H1 (cell line): ENCODE measurements at regions not wholly inside any gene's neighbourhood (a gene's known extent, or its start where the extent isn't known, plus 50 kb on each side); places are given as distances from the start of the nearest gene placed in this dataset.

ENCODE experiments used
- CTCF ChIA-PET: fragments of 300-600 bp; sonication (Branson Sonifier 250); formaldehyde crosslinking; loops from one replicate; lab custom pipeline; 2021; ENCODE audit not compliant: partially characterized antibody; lab: Charles Lee
- POLR2A ChIA-PET: fragments of 300-600 bp; sonication (Branson Sonifier 250); formaldehyde crosslinking; loops from one replicate; lab custom pipeline; 2021; ENCODE audit warnings: inconsistent platforms; ENCODE audit not compliant: partially characterized antibody; lab: Charles Lee
- DNase-seq, 2 experiments: peaks; one replicate each; pipeline versions ENCODE4 v3.0.0 to v3.0.0-alpha.2; 2010 to 2022; ENCODE audit warnings: low spot score in 2 of 2, low read depth in 1 of 2, mixed read lengths in 1 of 2
- FAIRE-seq: peaks from 2 replicates; lab custom pipeline; 2011; peaks lifted over from hg19 to GRCh38; lab: Jason Lieb, UNC
- H2AFZ ChIP-seq: 2 replicates; pipeline ENCODE4 v1.8.1; 2012; ENCODE audit warnings: low read length, inconsistent platforms
- H2AK5ac ChIP-seq: 2 replicates; pipeline ENCODE4 v1.6.1; 2013; ENCODE audit warnings: low read depth, low read length
- H2BK120ac ChIP-seq: replicated peaks from 2 replicates; pipeline ENCODE3; 2013; ENCODE audit warnings: low read depth, low read length, inconsistent platforms
- H2BK12ac ChIP-seq: 2 replicates; pipeline ENCODE4 v1.6.1; 2013; ENCODE audit warnings: low read depth, low read length
- H2BK15ac ChIP-seq: 2 replicates; pipeline ENCODE4 v1.6.1; 2013; ENCODE audit warnings: low read length
- H2BK20ac ChIP-seq: 2 replicates; pipeline ENCODE4 v1.6.1; 2013; ENCODE audit warnings: low read length
- H2BK5ac ChIP-seq: 2 replicates; pipeline ENCODE4 v1.6.1; 2013; ENCODE audit warnings: low read depth, low read length
- H3K14ac ChIP-seq: 2 replicates; pipeline ENCODE4 v1.6.1; 2013; ENCODE audit warnings: inconsistent platforms; ENCODE audit not compliant: insufficient read length
- H3K18ac ChIP-seq: 2 replicates; pipeline ENCODE4 v1.6.1; 2013; ENCODE audit warnings: low read length; ENCODE audit errors: extremely low read depth
- H3K23ac ChIP-seq: 2 replicates; pipeline ENCODE4 v1.6.1; 2013; ENCODE audit warnings: inconsistent platforms; ENCODE audit not compliant: insufficient read length
- H3K23me2 ChIP-seq: 2 replicates; pipeline ENCODE4 v1.6.1; 2013; ENCODE audit warnings: low read depth, low read length
- H3K27ac ChIP-seq: 2 replicates; pipeline ENCODE4 v1.6.1; 2011; ENCODE audit warnings: low read depth, low read length, inconsistent platforms
- H3K27me3 ChIP-seq, 4 experiments: replicated peaks in 1 of 4; 1 replicate in 1 of 4; 2 replicates in 3 of 4; pipeline versions ENCODE4 v1.6.1 to v1.8.1; 2011 to 2013; ENCODE audit warnings: low read length in 3 of 4, mild to moderate bottlenecking in 3 of 4, inconsistent platforms in 2 of 4, mixed read lengths in 2 of 4, moderate library complexity in 1 of 4; ENCODE audit not compliant: control insufficient read depth in 3 of 4, insufficient read depth in 3 of 4; ENCODE audit errors: extremely low read depth in 1 of 4
- H3K36me3 ChIP-seq, 4 experiments: 2 replicates each; pipeline versions ENCODE4 v1.6.1 to v1.8.1; 2011 to 2013; ENCODE audit warnings: mild to moderate bottlenecking in 4 of 4, low read length in 3 of 4, moderate library complexity in 2 of 4, control low read depth in 1 of 4, inconsistent platforms in 1 of 4; ENCODE audit not compliant: insufficient read depth in 4 of 4, control insufficient read depth in 2 of 4
- H3K4ac ChIP-seq: replicated peaks from 2 replicates; pipeline ENCODE3; 2013; ENCODE audit warnings: low read length, low read depth, mixed read lengths, inconsistent platforms; ENCODE audit not compliant: insufficient read length
- H3K4me1 ChIP-seq, 4 experiments: replicated peaks in 1 of 4; 1 replicate in 1 of 4; 2 replicates in 3 of 4; pipeline versions ENCODE4 v1.6.1 to v1.8.1; 2011 to 2013; ENCODE audit warnings: low read length in 3 of 4, inconsistent platforms in 2 of 4, mixed read lengths in 1 of 4; ENCODE audit not compliant: insufficient read depth in 4 of 4, control insufficient read depth in 3 of 4
- H3K4me2 ChIP-seq, 2 experiments: 2 replicates each; pipeline versions ENCODE4 v1.6.1 to v1.8.1; 2011 to 2013; ENCODE audit warnings: low read depth in 2 of 2, low read length in 2 of 2, control low read depth in 1 of 2, inconsistent platforms in 1 of 2, mild to moderate bottlenecking in 1 of 2; ENCODE audit not compliant: insufficient read depth in 1 of 2
- H3K4me3 ChIP-seq, 4 experiments: fragments of 200-600, 300-600 bp in 1 of 4; sonication (generic), shearing (Covaris generic), sonication (Bioruptor Twin) in 1 of 4; 2 replicates each; pipeline versions ENCODE4 v1.5.1 to v1.8.1; 2011 to 2016; ENCODE audit warnings: low read length in 4 of 4, low read depth in 3 of 4, control low read depth in 2 of 4, inconsistent platforms in 2 of 4, mild to moderate bottlenecking in 2 of 4, mixed read lengths in 1 of 4, moderate library complexity in 1 of 4; ENCODE audit not compliant: insufficient read depth in 2 of 4; ENCODE audit errors: extremely low read depth in 1 of 4
- H3K56ac ChIP-seq: replicated peaks from 2 replicates; pipeline ENCODE3; 2013; ENCODE audit warnings: low read depth, mild to moderate bottlenecking, mixed read lengths, low read length, inconsistent platforms; ENCODE audit not compliant: insufficient read length
- H3K79me1 ChIP-seq: 2 replicates; pipeline ENCODE4 v1.6.1; 2013; ENCODE audit warnings: low read depth, low read length, control low read depth
- H3K79me2 ChIP-seq, 2 experiments: 2 replicates each; pipeline versions ENCODE4 v1.6.1 to v1.8.1; 2012 to 2013; ENCODE audit warnings: low read length in 2 of 2, mild to moderate bottlenecking in 2 of 2, inconsistent platforms in 1 of 2; ENCODE audit not compliant: insufficient read depth in 2 of 2, control insufficient read depth in 1 of 2
- H3K9ac ChIP-seq, 4 experiments: replicated peaks in 1 of 4; 1 replicate in 1 of 4; 2 replicates in 3 of 4; pipeline versions ENCODE4 v1.6.1 to v1.8.1; 2011 to 2013; ENCODE audit warnings: low read depth in 3 of 4, low read length in 3 of 4, control low read depth in 2 of 4, mild to moderate bottlenecking in 2 of 4, moderate library complexity in 2 of 4, inconsistent platforms in 1 of 4; ENCODE audit errors: extremely low read depth in 1 of 4
- H3K9me3 ChIP-seq, 2 experiments: 2 replicates each; pipeline versions ENCODE4 v1.6.1 to v1.8.1; 2012 to 2013; ENCODE audit warnings: mild to moderate bottlenecking in 2 of 2, moderate library complexity in 2 of 2, control low read depth in 1 of 2, inconsistent platforms in 1 of 2, low read depth in 1 of 2, low read length in 1 of 2, mixed read lengths in 1 of 2; ENCODE audit not compliant: insufficient read depth in 2 of 2
- H4K20me1 ChIP-seq, 2 experiments: replicated peaks in 1 of 2; 2 replicates each; pipeline versions ENCODE3 to v1.8.1; 2011 to 2013; ENCODE audit warnings: inconsistent platforms in 2 of 2, low read length in 2 of 2, mild to moderate bottlenecking in 1 of 2; ENCODE audit not compliant: insufficient read depth in 2 of 2, control insufficient read depth in 1 of 2
- H4K5ac ChIP-seq: 2 replicates; pipeline ENCODE4 v1.6.1; 2013; ENCODE audit warnings: low read length, low read depth, mixed read lengths, inconsistent platforms; ENCODE audit not compliant: insufficient read length
- H4K8ac ChIP-seq: 2 replicates; pipeline ENCODE4 v1.8.0; 2013; ENCODE audit warnings: mild to moderate bottlenecking, moderate library complexity, low read length, inconsistent platforms; ENCODE audit not compliant: insufficient read depth; ENCODE audit errors: extremely low read depth
- H4K91ac ChIP-seq: replicated peaks from 2 replicates; pipeline ENCODE3; 2013; ENCODE audit warnings: low read length, mixed read lengths, inconsistent platforms; ENCODE audit not compliant: insufficient read length
- CBX5 ChIP-seq: fragments of 300-800, 300-1000 bp; sonication (generic); IDR thresholded peaks from 2 replicates; pipeline ENCODE4 v1.7.1; 2016; ENCODE audit warnings: antibody characterized with exemption, low read length, low read depth
- KDM1A ChIP-seq: fragments of 200-600, 300-600 bp; sonication (generic); IDR thresholded peaks from 2 replicates; pipeline ENCODE4 v1.7.1; 2016; ENCODE audit warnings: mild to moderate bottlenecking, low read length, borderline replicate concordance
- RXRA ChIP-seq: IDR thresholded peaks from 2 replicates; pipeline ENCODE4 v1.6.1; 2011; ENCODE audit warnings: low read depth, mild to moderate bottlenecking, low read length, moderate library complexity; ENCODE audit not compliant: insufficient read depth
- SP4 ChIP-seq: IDR thresholded peaks from 2 replicates; pipeline ENCODE4 v1.6.1; 2012; ENCODE audit warnings: low read length, inconsistent platforms
- WGBS, 2 experiments: shearing (Covaris generic) in 1 of 2; methylation state at CpG; one replicate each; pipeline versions ENCODE4 v1.1.6 to v1.1.7; 2013 to 2015; ENCODE audit warnings: low lambda C conversion rate in 2 of 2, mixed read lengths in 2 of 2, inconsistent platforms in 1 of 2, low coverage in 1 of 2, missing lambda C conversion rate in 1 of 2; ENCODE audit not compliant: insufficient replicate concordance in 2 of 2, insufficient coverage in 1 of 2, insufficient read length in 1 of 2; ENCODE audit errors: extremely low coverage in 1 of 2, missing lambda C conversion rate in 1 of 2; 5-methylcytosine and 5-hydroxymethylcytosine counted together

DNA sequence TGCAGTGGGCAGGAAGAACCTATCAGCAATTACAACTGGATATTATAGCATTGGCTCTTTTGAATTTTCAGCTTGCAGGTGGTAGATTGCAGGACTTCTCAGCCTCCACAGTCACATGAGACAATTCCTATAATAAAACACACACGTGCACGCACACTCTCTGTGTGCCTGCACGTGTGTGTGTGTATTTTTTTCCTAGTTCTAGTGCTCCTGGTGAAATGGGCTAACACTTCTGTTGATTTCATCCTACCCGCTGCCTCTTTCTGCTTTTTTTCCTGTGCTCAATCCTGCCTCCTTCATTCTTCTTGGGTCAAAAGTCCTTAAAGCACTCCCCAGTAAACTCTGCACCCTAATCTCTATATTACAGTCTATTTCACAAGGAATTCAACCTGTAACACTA, 320.1 kb downstream of the OSTF1 start:
- no peak overlapping the region for H2AK5ac ChIP-seq
- H3K27me3 ChIP-seq, result no peaks in the 10 kb centered on the region
- no peaks in the 10 kb centered on the region for H3K23me2 ChIP-seq
- H2BK20ac ChIP-seq, result no peak overlapping the region
- no peak overlapping the region for H3K23ac ChIP-seq
- H4K91ac ChIP-seq, result no peak overlapping the region
- TF ChIP-seq SP4 (no peak), RXRA (no peak), CBX5 (no peak), KDM1A (no peak)
- TF ChIP-seq, all 59 proteins: peak for 0
- no peaks in the 10 kb centered on the region for H3K79me2 ChIP-seq
- H3K9me3 ChIP-seq, result no peaks in the 10 kb centered on the region
- H3K4me2 ChIP-seq, result no peak overlapping the region
- no peak overlapping the region for H4K8ac ChIP-seq
- H3K27ac ChIP-seq, result no peak overlapping the region
- H3K79me1 ChIP-seq, result no peaks in the 10 kb centered on the region
- no peaks in the 10 kb centered on the region for H4K20me1 ChIP-seq
- no peak overlapping the region for H2BK12ac ChIP-seq
- no peak overlapping the region for H3K56ac ChIP-seq
- WGBS, 2 experiments, result 93% methylated on average over 4 of the region's 4 CpGs; no CpG with 5 or more reads in 1 of the 2 experiments
- no peak overlapping the region for H3K4ac ChIP-seq
- H2BK15ac ChIP-seq, result no peak overlapping the region
- no peak overlapping the region for H2BK5ac ChIP-seq
- H3K36me3 ChIP-seq, result no peaks in the 10 kb centered on the region
- H2BK120ac ChIP-seq, result no peak overlapping the region
- FAIRE-seq (no peak), DNase-seq (no peak)
- no peak overlapping the region for H2AFZ ChIP-seq
- H3K4me3 ChIP-seq, result no peak overlapping the region
- no peak overlapping the region for H3K14ac ChIP-seq
- POLR2A ChIA-PET, result no interaction called here
- no peak overlapping the region for H3K18ac ChIP-seq
- no peak overlapping the region for H3K9ac ChIP-seq
- CTCF ChIA-PET, result no interaction called here
- no peaks in the 10 kb centered on the region for H3K4me1 ChIP-seq
- H4K5ac ChIP-seq, result no peak overlapping the region
